H9 (cell line): ENCODE measurements at regions not wholly inside any gene's neighbourhood (a gene's known extent, or its start where the extent isn't known, plus 50 kb on each side); places are given as distances from the start of the nearest gene placed in this dataset.

Experiments used
- DNase-seq: peaks from one replicate; pipeline ENCODE4 v3.0.0-alpha.2; 2017
- H2AFZ ChIP-seq: one replicate; pipeline ENCODE4 v1.6.1; 2013; ENCODE audit warnings: mild to moderate bottlenecking, low read length, control low read depth, moderate library complexity
- H2AK5ac ChIP-seq: 2 replicates; pipeline ENCODE4 v1.6.1; 2013; ENCODE audit warnings: low read length, control low read depth, mixed read lengths; ENCODE audit not compliant: insufficient read length
- H2BK120ac ChIP-seq: one replicate; pipeline ENCODE4 v1.6.1; 2013; ENCODE audit warnings: low read depth, mild to moderate bottlenecking, low read length, control low read depth, inconsistent platforms; ENCODE audit not compliant: poor library complexity, severe bottlenecking
- H2BK12ac ChIP-seq: 2 replicates; pipeline ENCODE4 v1.6.1; 2013; ENCODE audit warnings: low read length, control low read depth, mixed read lengths, low read depth; ENCODE audit not compliant: insufficient read length
- H2BK15ac ChIP-seq: 2 replicates; pipeline ENCODE4 v1.6.1; 2013; ENCODE audit warnings: low read depth, low read length, control low read depth
- H2BK20ac ChIP-seq: one replicate; pipeline ENCODE4 v1.6.1; 2013; ENCODE audit warnings: low read depth, mild to moderate bottlenecking, low read length, control low read depth, inconsistent platforms; ENCODE audit not compliant: poor library complexity, severe bottlenecking
- H2BK5ac ChIP-seq: 2 replicates; pipeline ENCODE4 v1.6.1; 2013; ENCODE audit warnings: low read length, control low read depth, mixed read lengths; ENCODE audit not compliant: insufficient read length
- H3K14ac ChIP-seq: 2 replicates; pipeline ENCODE4 v1.6.1; 2013; ENCODE audit warnings: low read length, control low read depth; ENCODE audit not compliant: insufficient read depth
- H3K18ac ChIP-seq: 2 replicates; pipeline ENCODE4 v1.6.1; 2013; ENCODE audit warnings: low read depth, mild to moderate bottlenecking, mixed read lengths, low read length, control low read depth; ENCODE audit not compliant: insufficient read length
- H3K23ac ChIP-seq: 2 replicates; pipeline ENCODE4 v1.6.1; 2013; ENCODE audit warnings: low read length, control low read depth, mixed read lengths, low read depth; ENCODE audit not compliant: insufficient read length
- H3K23me2 ChIP-seq: 2 replicates; pipeline ENCODE4 v1.6.1; 2013; ENCODE audit warnings: low read depth, mild to moderate bottlenecking, mixed read lengths, low read length, control low read depth; ENCODE audit not compliant: insufficient read length, poor library complexity, severe bottlenecking
- H3K27ac ChIP-seq: 2 replicates; pipeline ENCODE4 v1.5.1; 2013; ENCODE audit warnings: low read length, control low read depth, mixed read lengths, low read depth; ENCODE audit not compliant: insufficient read length
- H3K27me3 ChIP-seq: 2 replicates; pipeline ENCODE4 v1.6.1; 2013; ENCODE audit warnings: low read length, control low read depth, inconsistent platforms; ENCODE audit not compliant: insufficient read depth
- H3K4ac ChIP-seq: 2 replicates; pipeline ENCODE4 v1.6.1; 2013; ENCODE audit warnings: low read depth, mild to moderate bottlenecking, control low read depth, inconsistent platforms, low read length, moderate library complexity
- H3K4me1 ChIP-seq: 2 replicates; pipeline ENCODE4 v1.6.1; 2013; ENCODE audit warnings: low read length, control low read depth, inconsistent platforms; ENCODE audit not compliant: insufficient read depth
- H3K4me2 ChIP-seq: 2 replicates; pipeline ENCODE4 v1.6.1; 2013; ENCODE audit warnings: low read length, control low read depth, mixed read lengths; ENCODE audit not compliant: insufficient read length, insufficient read depth
- H3K56ac ChIP-seq: 2 replicates; pipeline ENCODE4 v1.6.1; 2013; ENCODE audit warnings: low read depth, mild to moderate bottlenecking, mixed read lengths, low read length, control low read depth; ENCODE audit not compliant: insufficient read length
- H3K79me1 ChIP-seq: 2 replicates; pipeline ENCODE4 v1.6.1; 2013; ENCODE audit warnings: low read depth, mild to moderate bottlenecking, moderate library complexity, low read length, control low read depth, inconsistent platforms; ENCODE audit not compliant: insufficient read depth, poor library complexity, severe bottlenecking
- H3K79me2 ChIP-seq: 2 replicates; pipeline ENCODE4 v1.6.1; 2013; ENCODE audit warnings: low read length, control low read depth, inconsistent platforms; ENCODE audit not compliant: insufficient read depth
- H3K9ac ChIP-seq: 2 replicates; pipeline ENCODE4 v1.6.1; 2013; ENCODE audit warnings: low read length, control low read depth, mixed read lengths; ENCODE audit not compliant: insufficient read length; ENCODE audit errors: extremely low read depth
- H3K9me3 ChIP-seq: one replicate; pipeline ENCODE4 v1.6.1; 2013; ENCODE audit warnings: low read depth, low read length, inconsistent platforms; ENCODE audit not compliant: control insufficient read depth
- H3T11ph ChIP-seq: one replicate; pipeline ENCODE4 v1.6.1; 2013; ENCODE audit warnings: mild to moderate bottlenecking, low read length, control low read depth, inconsistent platforms
- H4K20me1 ChIP-seq: one replicate; pipeline ENCODE4 v1.6.1; 2013; ENCODE audit not compliant: control insufficient read depth, insufficient read length, insufficient read depth
- H4K5ac ChIP-seq: 2 replicates; pipeline ENCODE4 v1.6.1; 2013; ENCODE audit warnings: low read depth, mild to moderate bottlenecking, mixed read lengths, low read length, control low read depth; ENCODE audit not compliant: insufficient read length
- H4K8ac ChIP-seq: replicated peaks from 2 replicates; pipeline ENCODE4 v1.6.1; 2013; ENCODE audit warnings: low read length, control low read depth, mixed read lengths, low read depth; ENCODE audit not compliant: insufficient read length
- H4K91ac ChIP-seq: 2 replicates; pipeline ENCODE4 v1.6.1; 2013; ENCODE audit warnings: low read depth, mild to moderate bottlenecking, moderate library complexity, mixed read lengths, low read length, control low read depth; ENCODE audit not compliant: insufficient read length
- H3K27ac Mint-ChIP-seq, 3 experiments: 2 replicates in 2 of 3; 3 replicates in 1 of 3; pipeline ENCODE4 v1.8.0; 2020 to 2021; ENCODE audit warnings: mixed read lengths in 3 of 3, mild to moderate bottlenecking in 1 of 3, moderate library complexity in 1 of 3
- H3K27me3 Mint-ChIP-seq: 2 replicates; pipeline ENCODE4 v1.8.0; 2021; ENCODE audit warnings: low read depth, mild to moderate bottlenecking, moderate library complexity, mixed read lengths
- H3K36me3 Mint-ChIP-seq, 3 experiments: 2 replicates in 2 of 3; 3 replicates in 1 of 3; pipeline ENCODE4 v1.8.0; 2020 to 2021; ENCODE audit warnings: low read depth in 3 of 3, mixed read lengths in 3 of 3; ENCODE audit not compliant: insufficient read depth in 1 of 3
- H3K4me1 Mint-ChIP-seq, 2 experiments: 2 replicates each; pipeline ENCODE4 v1.8.0; 2020; ENCODE audit warnings: mixed read lengths in 2 of 2
- H3K4me3 Mint-ChIP-seq, 2 experiments: 2 replicates in 1 of 2; 3 replicates in 1 of 2; pipeline ENCODE4 v1.8.0; 2020 to 2021; ENCODE audit warnings: mild to moderate bottlenecking in 2 of 2, mixed read lengths in 2 of 2, moderate library complexity in 1 of 2
- H3K9me3 Mint-ChIP-seq, 2 experiments: 2 replicates in 1 of 2; 3 replicates in 1 of 2; pipeline ENCODE4 v1.8.0; 2020; ENCODE audit warnings: mild to moderate bottlenecking in 2 of 2, mixed read lengths in 2 of 2, moderate library complexity in 1 of 2
- WGBS: extraction: QIAGEN DNeasy Blood & Tissue Kit; methylation state at CpG from one replicate; pipeline ENCODE4 v1.1.7; 2013; ENCODE audit warnings: missing lambda C conversion rate, low lambda C conversion rate, mixed read lengths; ENCODE audit not compliant: insufficient read length; ENCODE audit errors: extremely low coverage; 5-methylcytosine and 5-hydroxymethylcytosine counted together
- TF ChIP-seq, protein P1 (sequence below): fragments of 200-600 bp; sonication (generic); conservative IDR thresholded peaks from 3 replicates; pipeline ENCODE4 v1.8.0; 2021; ENCODE audit warnings: antibody characterized with exemption, mild to moderate bottlenecking

- Histone ChIP-seq H3K27me3 (no peaks in the 10 kb centered on the region), H3K79me1 (no peaks in the 10 kb centered on the region), H2BK120ac (no peak overlapping the region), H2BK5ac (no peak overlapping the region), H2BK12ac (no peak overlapping the region), H2AFZ (no peak overlapping the region), H3T11ph (no peak overlapping the region), H3K4me1 (no peaks in the 10 kb centered on the region; the same call in 1 of the 2 replicates), H3K23me2 (no peaks in the 10 kb centered on the region), H4K20me1 (no peaks in the 10 kb centered on the region), H2AK5ac (no peak overlapping the region), H4K5ac (no peak overlapping the region), H2BK20ac (no peak overlapping the region), H3K14ac (no peak overlapping the region), H3K9me3 (no peaks in the 10 kb centered on the region), H3K23ac (no peak overlapping the region), H3K9ac (no peak overlapping the region), H2BK15ac (no peak overlapping the region), H3K4me2 (no peak overlapping the region), H3K79me2 (no peaks in the 10 kb centered on the region), H3K56ac (no peak overlapping the region), H4K91ac (no peak overlapping the region), H3K4ac (no peak overlapping the region), H3K27ac (no peak overlapping the region), H3K18ac (no peak overlapping the region), H4K8ac (no peak overlapping the region)
- Mint-ChIP-seq H3K4me1 (peaks cover 0 to 4% of the 10 kb centered on the region in 2 experiments; a peak in 2 of 4 replicates), H3K9me3 (peaks cover 2 to 3% of the 10 kb centered on the region in 2 experiments; a peak in 2 of 5 replicates), H3K4me3 (no peak overlapping the region), H3K36me3 (peaks cover 0 to 4% (median 2%) of the 10 kb centered on the region in 3 experiments; a peak in 2 of 7 replicates), H3K27me3 (peaks cover 3% of the 10 kb centered on the region), H3K27ac (no peak overlapping the region)
- no peak for DNase-seq
- no CpG with 5 or more reads among the region's 4 CpGs for WGBS
- TF ChIP-seq, protein P1, sequence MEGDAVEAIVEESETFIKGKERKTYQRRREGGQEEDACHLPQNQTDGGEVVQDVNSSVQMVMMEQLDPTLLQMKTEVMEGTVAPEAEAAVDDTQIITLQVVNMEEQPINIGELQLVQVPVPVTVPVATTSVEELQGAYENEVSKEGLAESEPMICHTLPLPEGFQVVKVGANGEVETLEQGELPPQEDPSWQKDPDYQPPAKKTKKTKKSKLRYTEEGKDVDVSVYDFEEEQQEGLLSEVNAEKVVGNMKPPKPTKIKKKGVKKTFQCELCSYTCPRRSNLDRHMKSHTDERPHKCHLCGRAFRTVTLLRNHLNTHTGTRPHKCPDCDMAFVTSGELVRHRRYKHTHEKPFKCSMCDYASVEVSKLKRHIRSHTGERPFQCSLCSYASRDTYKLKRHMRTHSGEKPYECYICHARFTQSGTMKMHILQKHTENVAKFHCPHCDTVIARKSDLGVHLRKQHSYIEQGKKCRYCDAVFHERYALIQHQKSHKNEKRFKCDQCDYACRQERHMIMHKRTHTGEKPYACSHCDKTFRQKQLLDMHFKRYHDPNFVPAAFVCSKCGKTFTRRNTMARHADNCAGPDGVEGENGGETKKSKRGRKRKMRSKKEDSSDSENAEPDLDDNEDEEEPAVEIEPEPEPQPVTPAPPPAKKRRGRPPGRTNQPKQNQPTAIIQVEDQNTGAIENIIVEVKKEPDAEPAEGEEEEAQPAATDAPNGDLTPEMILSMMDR = no peak
Observed at GRCh38 chr11:104819603-104820002, 78.7 kb downstream of the CASP12 start.
